ENCODE measurements at regions not wholly inside any gene's neighbourhood (a gene's known extent, or its start where the extent isn't known, plus 50 kb on each side); places are given as distances from the start of the nearest gene placed in this dataset.

- H3K4me1 Mint-ChIP-seq (ENCODE audit: low read depth) = no peaks in the 10 kb centered on the region
- H3K36me3 Mint-ChIP-seq (ENCODE audit: insufficient read depth) = no peaks in the 10 kb centered on the region
- no peak overlapping the region for H3K27ac Mint-ChIP-seq
- no peak overlapping the region for H3K4me3 Mint-ChIP-seq (ENCODE audit: low read depth)
- no peaks in the 10 kb centered on the region for H3K9me3 Mint-ChIP-seq (ENCODE audit: low read depth)
- TF ChIP-seq CTCF (IDR thresholded peaks at IDR 0.05; ENCODE audit: unreplicated experiment) = no peak
- no peak for DNase-seq (ENCODE audit: low spot score, unreplicated experiment)
- no peaks in the 10 kb centered on the region for H3K27me3 Mint-ChIP-seq
Measured at GRCh38 chr6:84280030-84280429, 52.6 kb upstream of the CEP162 start.

- Mint-ChIP-seq H3K27ac (no peak overlapping the region), H3K9me3 (ENCODE audit: low read depth) (no peaks in the 10 kb centered on the region), H3K4me3 (ENCODE audit: low read depth) (no peak overlapping the region), H3K36me3 (ENCODE audit: insufficient read depth) (no peaks in the 10 kb centered on the region), H3K4me1 (ENCODE audit: low read depth) (no peaks in the 10 kb centered on the region), H3K27me3 (peaks cover 2% of the 10 kb centered on the region)
- no peak for TF ChIP-seq CTCF (IDR thresholded peaks at IDR 0.05; ENCODE audit: unreplicated experiment)
- no peak for DNase-seq (ENCODE audit: low spot score, unreplicated experiment)
Measured at GRCh38 chr6:84278321-84278998, 51.0 kb upstream of the CEP162 start.
